ENCODE measurements at regions not wholly inside any gene's neighbourhood (a gene's known extent, or its start where the extent isn't known, plus 50 kb on each side); places are given as distances from the start of the nearest gene placed in this dataset.
"Not testable (repeated sequence)": the region's sequence is repeated elsewhere in the genome, so short reads cannot be mapped to it uniquely, and the experiment has no call there.

- DNase-seq, result peak; percentile 37
Measured at GRCh38 chr22:35475545-35475944, 65.1 kb upstream of the RASD2 start.

GRCh38 chr22:35476341-35476740 is 64.3 kb upstream of the RASD2 start:
- DNase-seq, result peak; percentile 31

- DNase-seq, result peak; percentile 96
Measured at GRCh38 chr22:35477911-35478582, 62.6 kb upstream of the RASD2 start.

GRCh38 chr22:35478633-35479107 is 62.0 kb upstream of the RASD2 start:
- no peak for DNase-seq

GRCh38 chr22:35479359-35479758 is 61.3 kb upstream of the RASD2 start:
- no peak for DNase-seq

GRCh38 chr22:35479985-35480550 is 60.6 kb upstream of the RASD2 start:
- peak; percentile 83 for DNase-seq

- peak; percentile 44 for DNase-seq
Measured at GRCh38 chr22:35480627-35481550, 59.7 kb upstream of the RASD2 start.

- no peak for DNase-seq
Measured at GRCh38 chr22:35482311-35482710, 58.3 kb upstream of the RASD2 start.

GRCh38 chr22:35482974-35483373 is 57.7 kb upstream of the RASD2 start:
- DNase-seq, result no peak

GRCh38 chr22:35483730-35484129 is 56.9 kb upstream of the RASD2 start:
- DNase-seq, result no peak

GRCh38 chr22:35484651-35485556 is 55.7 kb upstream of the RASD2 start:
- DNase-seq, result peak; percentile 58

GRCh38 chr22:35486116-35486631 is 54.5 kb upstream of the RASD2 start:
- no peak for DNase-seq

- DNase-seq, result not testable (repeated sequence)
Measured at GRCh38 chr22:35487623-35488022, 53.0 kb upstream of the RASD2 start.

- no peak for DNase-seq
Measured at GRCh38 chr22:35488513-35488912, 52.1 kb upstream of the RASD2 start.

- no peak for DNase-seq
Measured at GRCh38 chr22:35489239-35489638, 51.4 kb upstream of the RASD2 start.

Data from fibroblast of skin of right biceps (primary cell).